DND-41 (cell line): ENCODE measurements at regions not wholly inside any gene's neighbourhood (a gene's known extent, or its start where the extent isn't known, plus 50 kb on each side); places are given as distances from the start of the nearest gene placed in this dataset.
"Not testable (repeated sequence)": the region's sequence is repeated elsewhere in the genome, so short reads cannot be mapped to it uniquely, and the experiment has no call there.

Experiments
- CTCF ChIP-seq: IDR thresholded peaks from 2 replicates; pipeline ENCODE4 v1.5.1; 2012; ENCODE audit warnings: borderline replicate concordance, low read length, moderate library complexity, mild to moderate bottlenecking; ENCODE audit not compliant: poor library complexity, severe bottlenecking; ENCODE audit errors: extremely low read depth
- EZH2 ChIP-seq: IDR thresholded peaks from 3 replicates; pipeline ENCODE4 v1.6.1; 2012; ENCODE audit warnings: borderline replicate concordance, low read depth, mild to moderate bottlenecking, moderate library complexity, low read length, inconsistent platforms; ENCODE audit not compliant: severe bottlenecking

- not testable (repeated sequence) for TF ChIP-seq CTCF, EZH2
Observed at GRCh38 chr3:21194036-21194435, 557.0 kb downstream of the ZNF385D start.
